Astrocyte (in vitro differentiated cells and primary cell): ENCODE measurements at regions not wholly inside any gene's neighbourhood (a gene's known extent, or its start where the extent isn't known, plus 50 kb on each side); places are given as distances from the start of the nearest gene placed in this dataset.

ENCODE experiments used
- DNase-seq: peaks from one replicate; pipeline ENCODE4 v3.0.0-alpha.2; 2010; ENCODE audit warnings: low read depth
- FAIRE-seq: peaks from 2 replicates; lab custom pipeline; 2011; peaks lifted over from hg19 to GRCh38; lab: Jason Lieb, UNC
- H2AFZ ChIP-seq: 2 replicates; pipeline ENCODE4 v1.6.0; 2012; ENCODE audit warnings: low read depth, low read length, inconsistent platforms
- H3K27ac ChIP-seq: 2 replicates; pipeline ENCODE4 v1.5.1; 2011; ENCODE audit warnings: low read depth, low read length, inconsistent platforms
- H3K27me3 ChIP-seq: 2 replicates; pipeline ENCODE4 v1.6.0; 2011; ENCODE audit warnings: low read length, inconsistent platforms; ENCODE audit not compliant: insufficient read depth
- H3K36me3 ChIP-seq: 2 replicates; pipeline ENCODE4 v1.5.1; 2011; ENCODE audit warnings: low read length, inconsistent platforms; ENCODE audit not compliant: insufficient read depth
- H3K4me1 ChIP-seq: 2 replicates; pipeline ENCODE4 v1.5.1; 2011; ENCODE audit warnings: low read length, inconsistent platforms; ENCODE audit not compliant: insufficient read depth
- H3K4me2 ChIP-seq: 2 replicates; pipeline ENCODE4 v1.6.0; 2012; ENCODE audit warnings: low read length, inconsistent platforms
- H3K4me3 ChIP-seq: 2 replicates; pipeline ENCODE4 v1.5.1; 2011; ENCODE audit warnings: low read depth, mild to moderate bottlenecking, low read length, inconsistent platforms; ENCODE audit not compliant: insufficient read depth
- H3K79me2 ChIP-seq: 2 replicates; pipeline ENCODE4 v1.6.0; 2012; ENCODE audit warnings: mild to moderate bottlenecking, low read length, inconsistent platforms; ENCODE audit not compliant: insufficient read depth
- H3K9ac ChIP-seq: 2 replicates; pipeline ENCODE4 v1.6.0; 2012; ENCODE audit warnings: mild to moderate bottlenecking, low read length, inconsistent platforms
- H3K9me3 ChIP-seq: 2 replicates; pipeline ENCODE4 v1.5.1; 2012; ENCODE audit warnings: low read depth, mild to moderate bottlenecking, low read length, inconsistent platforms; ENCODE audit not compliant: insufficient read depth
- H4K20me1 ChIP-seq: 2 replicates; pipeline ENCODE4 v1.6.0; 2012; ENCODE audit warnings: low read length, inconsistent platforms; ENCODE audit not compliant: insufficient read depth
- H3K27ac Mint-ChIP-seq: one replicate; pipeline ENCODE4 v1.8.0; 2021; ENCODE audit warnings: mild to moderate bottlenecking, mixed read lengths; ENCODE audit not compliant: unreplicated experiment
- H3K27me3 Mint-ChIP-seq: one replicate; pipeline ENCODE4 v1.8.0; 2021; ENCODE audit warnings: low read depth, mixed read lengths; ENCODE audit not compliant: unreplicated experiment
- H3K36me3 Mint-ChIP-seq: one replicate; pipeline ENCODE4 v1.8.0; 2021; ENCODE audit warnings: low read depth, mixed read lengths; ENCODE audit not compliant: unreplicated experiment
- H3K4me1 Mint-ChIP-seq: one replicate; pipeline ENCODE4 v1.8.0; 2021; ENCODE audit warnings: low read depth, mixed read lengths; ENCODE audit not compliant: unreplicated experiment
- H3K4me3 Mint-ChIP-seq: one replicate; pipeline ENCODE4 v1.8.0; 2021; ENCODE audit warnings: mild to moderate bottlenecking, moderate library complexity, mixed read lengths; ENCODE audit not compliant: unreplicated experiment
- H3K9me3 Mint-ChIP-seq: one replicate; pipeline ENCODE4 v1.8.0; 2021; ENCODE audit warnings: mild to moderate bottlenecking, mixed read lengths; ENCODE audit not compliant: unreplicated experiment
- EZH2 ChIP-seq: IDR thresholded peaks from 2 replicates; pipeline ENCODE4 v1.6.1; 2012; ENCODE audit warnings: mild to moderate bottlenecking, low read length, inconsistent platforms; ENCODE audit not compliant: insufficient read depth
- TF ChIP-seq, protein P1 (sequence below): IDR thresholded peaks from 2 replicates; pipeline ENCODE4 v1.5.1; 2011; ENCODE audit warnings: low read depth, mild to moderate bottlenecking, inconsistent platforms, low read length, moderate library complexity; ENCODE audit not compliant: insufficient read depth

DNA sequence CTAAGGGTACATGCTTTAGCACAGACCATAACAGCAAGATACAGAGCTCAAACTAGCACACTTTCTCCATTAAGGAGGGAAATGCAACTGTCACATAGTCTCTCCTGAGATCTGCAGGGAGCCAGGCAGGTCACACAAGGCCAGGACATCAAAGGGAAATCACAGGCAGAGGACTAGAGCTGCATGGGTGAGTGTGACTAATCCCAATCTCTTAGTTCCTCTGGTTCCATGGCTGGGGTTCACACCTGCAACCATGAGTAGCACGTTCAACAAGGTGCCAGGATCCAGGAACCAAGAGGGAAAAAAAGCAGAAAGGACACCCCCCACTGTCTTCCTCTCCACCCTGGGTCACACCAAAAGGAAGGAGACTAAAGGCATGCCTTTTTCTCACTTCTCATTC, 296.5 kb upstream of the STEAP1 start:
- no peaks in the 10 kb centered on the region for H3K27me3 ChIP-seq
- Mint-ChIP-seq H3K27ac (no peak overlapping the region), H3K27me3 (no peaks in the 10 kb centered on the region), H3K9me3 (peaks cover 7% of the 10 kb centered on the region), H3K36me3 (no peaks in the 10 kb centered on the region), H3K4me3 (no peak overlapping the region), H3K4me1 (peaks cover 4% of the 10 kb centered on the region)
- TF ChIP-seq, protein P1, sequence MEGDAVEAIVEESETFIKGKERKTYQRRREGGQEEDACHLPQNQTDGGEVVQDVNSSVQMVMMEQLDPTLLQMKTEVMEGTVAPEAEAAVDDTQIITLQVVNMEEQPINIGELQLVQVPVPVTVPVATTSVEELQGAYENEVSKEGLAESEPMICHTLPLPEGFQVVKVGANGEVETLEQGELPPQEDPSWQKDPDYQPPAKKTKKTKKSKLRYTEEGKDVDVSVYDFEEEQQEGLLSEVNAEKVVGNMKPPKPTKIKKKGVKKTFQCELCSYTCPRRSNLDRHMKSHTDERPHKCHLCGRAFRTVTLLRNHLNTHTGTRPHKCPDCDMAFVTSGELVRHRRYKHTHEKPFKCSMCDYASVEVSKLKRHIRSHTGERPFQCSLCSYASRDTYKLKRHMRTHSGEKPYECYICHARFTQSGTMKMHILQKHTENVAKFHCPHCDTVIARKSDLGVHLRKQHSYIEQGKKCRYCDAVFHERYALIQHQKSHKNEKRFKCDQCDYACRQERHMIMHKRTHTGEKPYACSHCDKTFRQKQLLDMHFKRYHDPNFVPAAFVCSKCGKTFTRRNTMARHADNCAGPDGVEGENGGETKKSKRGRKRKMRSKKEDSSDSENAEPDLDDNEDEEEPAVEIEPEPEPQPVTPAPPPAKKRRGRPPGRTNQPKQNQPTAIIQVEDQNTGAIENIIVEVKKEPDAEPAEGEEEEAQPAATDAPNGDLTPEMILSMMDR = no peak
- no peak for TF ChIP-seq EZH2
- no peak overlapping the region for H3K4me3 ChIP-seq
- no peak overlapping the region for H3K9ac ChIP-seq
- no peaks in the 10 kb centered on the region for H3K4me1 ChIP-seq
- DNase-seq = no peak
- no peaks in the 10 kb centered on the region for H3K36me3 ChIP-seq
- H4K20me1 ChIP-seq = no peaks in the 10 kb centered on the region
- no peak overlapping the region for H3K27ac ChIP-seq
- no peak for FAIRE-seq
- no peak overlapping the region for H2AFZ ChIP-seq
- peaks cover 4% of the 10 kb centered on the region for H3K9me3 ChIP-seq
- no peaks in the 10 kb centered on the region for H3K79me2 ChIP-seq
- no peak overlapping the region for H3K4me2 ChIP-seq

DNA sequence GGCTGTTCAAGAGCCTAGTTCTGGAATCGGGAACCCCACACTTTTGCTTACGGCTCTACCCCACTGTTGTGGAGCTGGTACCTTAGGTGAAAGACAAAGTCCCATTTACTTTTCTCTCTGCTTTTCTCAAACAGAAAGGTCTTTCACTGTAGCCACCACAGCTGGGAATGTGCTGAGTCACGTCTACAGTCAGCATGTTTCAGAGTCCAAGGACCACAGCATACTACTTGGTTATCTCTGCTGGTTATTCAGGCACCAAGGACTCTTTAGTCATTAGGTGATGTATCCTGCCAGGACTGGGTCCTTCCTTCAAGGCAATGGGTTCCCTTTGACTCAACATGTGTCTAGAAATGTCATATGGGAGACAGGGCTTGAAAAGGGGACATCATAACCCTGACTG, 266.8 kb upstream of the STEAP1 start:
- H3K27ac ChIP-seq = no peak overlapping the region
- H3K27ac Mint-ChIP-seq = peak overlapping the region; percentile 16
- H3K36me3 Mint-ChIP-seq = no peaks in the 10 kb centered on the region
- H2AFZ ChIP-seq = no peak overlapping the region
- no peaks in the 10 kb centered on the region for H3K27me3 Mint-ChIP-seq
- H3K9me3 Mint-ChIP-seq = no peaks in the 10 kb centered on the region
- H3K36me3 ChIP-seq = no peaks in the 10 kb centered on the region
- FAIRE-seq = no peak
- H4K20me1 ChIP-seq = no peaks in the 10 kb centered on the region
- DNase-seq = no peak
- H3K79me2 ChIP-seq = no peaks in the 10 kb centered on the region
- H3K4me1 ChIP-seq = no peaks in the 10 kb centered on the region
- H3K4me1 Mint-ChIP-seq = peaks cover 7% of the 10 kb centered on the region
- H3K4me3 Mint-ChIP-seq = no peak overlapping the region
- H3K9ac ChIP-seq = no peak overlapping the region
- no peaks in the 10 kb centered on the region for H3K9me3 ChIP-seq
- no peak overlapping the region for H3K4me2 ChIP-seq
- TF ChIP-seq, protein P1 = no peak
- TF ChIP-seq EZH2 = no peak
- H3K4me3 ChIP-seq = no peak overlapping the region
- no peaks in the 10 kb centered on the region for H3K27me3 ChIP-seq

DNA sequence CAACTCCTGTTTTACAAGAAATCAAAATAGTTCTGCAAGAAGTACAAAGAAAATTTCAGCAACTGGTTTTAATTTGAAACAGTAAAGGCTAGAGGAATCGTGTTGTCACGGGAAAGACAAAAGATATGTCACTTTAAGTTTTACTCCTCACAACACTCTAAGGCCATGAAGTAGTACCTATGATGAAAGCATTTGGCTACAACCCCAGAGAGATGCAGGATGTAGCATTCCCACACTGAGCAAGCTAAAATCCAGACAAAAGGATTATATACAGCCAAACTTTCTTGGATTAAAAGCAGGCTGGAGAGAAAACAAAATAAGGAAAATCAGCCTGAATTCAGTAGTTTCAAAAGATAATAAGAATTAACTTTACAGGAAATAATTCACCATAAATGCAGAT, 245.5 kb upstream of the STEAP1 start:
- no peaks in the 10 kb centered on the region for H3K79me2 ChIP-seq
- Mint-ChIP-seq H3K27ac (no peak overlapping the region), H3K27me3 (no peaks in the 10 kb centered on the region), H3K4me3 (no peak overlapping the region), H3K4me1 (no peaks in the 10 kb centered on the region), H3K36me3 (no peaks in the 10 kb centered on the region), H3K9me3 (no peaks in the 10 kb centered on the region)
- H3K27ac ChIP-seq = no peak overlapping the region
- no peak for TF ChIP-seq EZH2
- TF ChIP-seq, protein P1 = no peak
- H3K27me3 ChIP-seq = no peaks in the 10 kb centered on the region
- no peak for DNase-seq
- no peak overlapping the region for H2AFZ ChIP-seq
- H3K9me3 ChIP-seq = no peaks in the 10 kb centered on the region
- no peaks in the 10 kb centered on the region for H3K4me1 ChIP-seq
- H3K36me3 ChIP-seq = no peaks in the 10 kb centered on the region
- H3K4me3 ChIP-seq = no peak overlapping the region
- H4K20me1 ChIP-seq = no peaks in the 10 kb centered on the region
- FAIRE-seq = no peak
- no peak overlapping the region for H3K9ac ChIP-seq
- no peak overlapping the region for H3K4me2 ChIP-seq
